Right kidney (tissue), 1 donor: ENCODE measurements at regions not wholly inside any gene's neighbourhood (a gene's known extent, or its start where the extent isn't known, plus 50 kb on each side); places are given as distances from the start of the nearest gene placed in this dataset.

ENCODE experiments used
- DNase-seq: peaks from one replicate; pipeline ENCODE4 v3.0.0-alpha.2; 2016

DNA sequence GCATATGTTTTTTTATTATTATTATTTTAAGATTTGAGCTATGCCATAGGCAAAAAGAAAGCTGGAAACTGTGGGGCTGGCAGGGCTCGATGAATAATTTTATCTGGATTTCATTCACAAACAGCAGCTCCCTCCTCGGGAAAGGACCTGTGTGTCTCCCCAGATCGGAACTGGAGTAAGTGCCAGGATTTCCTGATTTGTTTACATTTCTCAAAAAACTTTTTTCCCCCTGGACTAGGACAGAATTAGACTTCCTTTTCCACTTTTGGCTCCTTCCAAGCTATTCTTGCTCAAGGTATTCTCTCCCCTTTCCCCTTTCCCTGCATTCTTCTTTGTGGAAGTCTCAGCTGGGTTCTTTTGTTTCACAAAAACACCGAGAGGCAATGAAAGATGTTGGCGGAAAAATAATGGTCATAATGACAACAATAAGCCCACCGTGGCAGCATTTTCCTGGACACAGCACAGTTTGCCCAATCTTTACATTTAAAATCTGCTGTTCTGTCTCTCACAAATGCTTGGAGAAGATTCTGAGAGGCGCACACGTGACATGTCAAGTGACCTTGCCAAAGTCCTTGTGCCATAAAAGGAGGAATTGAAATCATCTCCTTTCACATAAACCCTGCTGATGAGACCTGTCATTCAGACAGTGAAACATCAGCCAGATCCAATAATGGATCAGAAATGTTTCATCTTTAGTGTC is 85.8 kb upstream of the PREP start:
- no peak for DNase-seq

DNA sequence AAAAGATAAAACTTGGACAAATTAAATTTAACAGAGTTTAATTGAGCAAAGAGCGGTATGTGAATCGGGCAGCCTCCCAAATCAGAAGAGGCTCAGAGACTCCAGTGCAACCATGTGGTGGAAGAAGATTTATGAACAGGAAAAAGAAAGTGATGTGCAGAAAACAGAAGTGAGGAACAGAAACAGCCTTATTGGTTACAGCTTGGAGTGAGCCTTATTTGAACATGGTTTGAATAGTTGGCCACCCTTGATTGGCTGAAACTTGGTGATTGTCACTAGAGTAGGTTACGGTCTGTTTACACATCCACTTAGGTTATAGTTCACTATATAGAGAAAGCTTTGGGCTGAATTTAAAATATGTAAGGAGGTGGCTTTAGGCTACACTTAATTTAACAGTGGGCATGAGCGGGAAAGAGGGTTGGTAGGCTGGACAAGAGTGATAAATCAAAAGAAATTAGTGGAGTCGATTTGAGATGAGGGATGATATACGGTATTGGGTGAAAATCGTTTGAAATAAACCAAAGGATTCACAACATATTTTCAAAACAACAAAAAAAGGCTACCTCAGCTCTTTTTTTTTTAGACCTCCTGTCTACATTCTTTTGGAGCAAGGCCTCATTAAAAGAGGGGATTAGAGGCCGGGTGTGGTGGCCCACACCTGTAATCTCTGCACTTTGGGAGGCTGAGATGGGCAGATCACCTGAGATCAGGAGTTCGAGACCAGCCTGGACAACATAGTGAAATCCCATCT is 84.3 kb upstream of the PREP start:
- DNase-seq, result no peak

DNA sequence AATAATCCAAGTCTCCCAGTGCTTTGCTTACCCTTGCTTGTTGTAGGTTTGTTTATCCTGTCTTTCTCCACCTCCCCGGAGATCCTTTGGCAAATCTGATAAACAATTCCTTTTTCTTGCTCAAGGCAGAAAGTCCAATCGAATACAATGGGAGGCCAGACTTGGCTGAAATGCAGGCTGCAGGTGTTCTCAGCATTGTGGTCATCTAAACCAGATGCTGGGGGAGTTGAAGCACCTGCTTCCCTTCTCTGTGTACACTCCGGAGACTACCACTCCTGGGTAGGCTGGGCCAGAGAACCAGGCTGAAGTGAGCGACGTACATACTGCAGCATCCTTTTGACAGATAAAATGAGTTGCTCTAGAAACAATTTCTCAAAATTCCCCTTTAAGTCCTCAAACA is 82.6 kb upstream of the PREP start:
- DNase-seq, result no peak

DNA sequence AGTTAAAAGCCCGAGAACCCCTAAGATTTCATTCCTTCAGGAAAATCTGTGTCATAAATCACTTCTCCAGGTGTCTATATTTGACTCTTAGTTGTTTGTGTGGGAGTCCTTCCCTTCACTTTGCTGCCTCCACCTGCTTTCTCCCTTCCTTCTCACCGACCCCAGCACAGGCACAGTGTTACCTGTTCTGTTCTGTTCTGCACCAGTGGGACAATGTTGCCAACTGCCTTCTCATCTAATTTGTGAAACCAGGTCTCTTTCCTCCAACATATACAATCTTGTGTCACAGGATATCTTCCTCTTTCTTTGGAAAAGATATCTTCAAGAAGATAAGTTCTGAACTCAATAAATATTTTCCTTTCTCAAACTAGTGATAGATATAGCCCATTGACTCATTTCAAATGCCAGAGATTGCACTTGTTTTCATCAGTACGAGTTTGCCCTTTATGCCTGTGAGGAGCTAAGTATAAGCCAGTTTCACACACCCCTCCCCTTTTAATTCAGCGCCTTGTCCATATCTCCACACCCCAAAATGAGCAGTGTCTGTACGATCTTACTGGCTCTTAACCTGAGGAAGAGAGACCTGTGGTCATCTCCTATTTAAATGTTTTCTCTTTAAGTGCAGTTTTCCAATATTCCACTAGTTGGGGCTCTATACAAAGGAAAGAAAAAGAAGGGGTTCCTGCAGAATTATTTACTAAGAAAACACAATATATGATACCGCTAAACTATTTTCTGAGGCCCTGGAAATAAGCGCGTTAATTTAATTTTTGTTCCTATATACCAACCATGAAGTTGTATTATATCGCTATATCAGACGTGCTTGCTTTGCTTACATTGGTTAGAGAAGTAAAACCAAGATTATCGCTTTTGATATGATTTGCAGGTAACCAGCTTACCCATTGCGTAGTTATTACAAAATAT is 81.6 kb upstream of the PREP start:
- peak; percentile 42 for DNase-seq

DNA sequence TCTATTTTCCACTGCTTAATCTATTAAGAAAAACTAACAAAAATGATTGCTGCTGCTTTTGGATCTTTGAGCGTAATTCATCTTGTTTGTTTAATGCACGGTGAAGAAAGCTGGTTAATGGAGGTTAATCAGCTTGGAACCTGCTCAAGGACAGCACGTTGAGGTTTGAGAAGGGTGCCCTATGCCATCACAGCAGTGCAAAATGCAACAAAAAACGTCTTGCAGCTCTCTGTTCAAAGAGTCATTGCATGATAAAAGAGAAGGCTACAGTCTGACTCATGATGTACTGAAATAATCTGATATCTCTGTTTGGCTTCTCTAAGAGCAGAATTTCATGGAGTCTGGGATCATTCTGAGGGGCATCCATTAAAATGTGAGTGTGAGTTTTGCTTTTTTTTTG is 80.6 kb upstream of the PREP start:
- DNase-seq, result no peak

DNA sequence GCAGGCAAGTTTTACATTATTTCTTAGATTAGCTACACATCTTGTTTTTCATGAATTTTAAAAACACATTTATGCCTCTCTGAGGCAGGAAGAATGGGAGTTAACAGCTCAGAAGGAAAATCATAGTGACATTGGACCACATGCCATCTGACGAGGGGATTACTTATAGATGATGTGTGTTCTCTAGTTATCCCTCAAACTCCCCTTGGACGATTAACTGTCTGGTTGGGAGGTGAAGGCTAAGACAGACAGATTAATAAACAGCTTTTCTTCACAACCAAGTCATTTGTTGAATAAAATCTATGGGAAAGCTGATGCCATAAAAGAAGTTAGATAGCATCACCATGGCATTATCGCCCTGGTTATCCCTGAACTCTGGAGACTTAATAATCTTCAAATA is 80.0 kb upstream of the PREP start:
- no peak for DNase-seq

DNA sequence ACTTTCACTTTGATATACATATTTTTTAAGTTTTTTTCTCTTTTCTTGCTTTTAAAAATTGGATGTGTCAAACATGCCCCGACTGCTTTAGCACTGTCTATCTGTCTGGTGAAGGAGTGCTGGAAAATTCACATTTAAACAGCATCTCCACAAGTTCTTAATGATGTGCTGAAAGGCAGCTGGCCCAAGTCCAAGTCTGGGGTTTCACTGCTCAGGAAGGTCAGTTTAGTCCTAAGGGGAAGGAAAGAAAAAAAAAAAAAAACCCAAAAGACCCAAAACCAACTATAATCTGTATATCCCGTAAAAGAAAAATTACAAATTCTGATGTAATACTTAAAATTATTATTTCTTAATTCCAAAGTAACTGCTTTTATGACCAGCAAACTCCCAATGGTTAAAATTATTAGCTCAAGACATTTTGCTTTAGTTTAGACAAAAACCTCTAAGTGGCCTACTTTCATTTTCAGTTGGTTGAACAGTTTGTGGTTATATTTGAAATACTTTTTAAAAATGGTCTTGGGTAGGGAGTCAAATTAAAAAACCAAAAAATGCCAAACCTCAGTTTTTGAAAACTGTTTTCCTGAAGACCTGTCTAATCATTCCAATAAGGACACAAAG is 79.5 kb upstream of the PREP start:
- DNase-seq, result no peak

DNA sequence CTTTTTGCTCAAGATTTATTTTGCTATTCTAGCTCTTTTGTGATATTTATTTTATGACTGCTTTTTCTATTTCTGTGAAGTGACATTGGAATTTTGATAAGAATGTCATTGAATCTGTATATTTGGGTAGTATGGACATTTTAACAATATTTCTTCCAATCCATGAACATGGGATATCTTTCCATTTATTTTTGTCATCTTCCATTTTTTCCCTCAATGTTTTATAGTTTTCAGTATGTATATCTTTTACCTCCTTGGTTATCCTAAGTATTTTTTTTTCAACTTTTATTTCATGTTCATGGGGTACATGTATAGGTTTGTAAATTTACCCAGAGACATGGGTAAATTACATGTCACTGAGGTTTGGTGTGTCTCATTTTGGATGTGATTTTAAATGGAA is 74.1 kb upstream of the PREP start:
- no peak for DNase-seq

DNA sequence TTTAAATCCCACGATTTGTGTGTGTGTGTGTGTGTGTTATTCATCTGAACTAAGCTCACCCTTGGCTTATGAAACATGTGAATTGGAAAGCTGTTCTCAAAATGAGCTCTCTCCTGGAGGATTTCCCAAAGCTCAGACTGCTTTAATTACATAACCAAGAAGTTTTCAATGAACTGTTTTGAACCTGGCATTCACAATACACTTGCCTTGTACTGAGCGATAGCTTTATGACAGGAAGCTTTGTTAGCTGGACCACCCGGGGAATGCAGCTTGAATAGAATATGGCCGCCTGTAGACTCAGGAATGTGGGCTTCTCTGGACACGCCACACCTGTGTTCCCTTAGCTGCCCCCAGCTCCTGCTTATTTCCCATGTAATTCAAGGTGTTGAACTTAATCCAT is 71.4 kb upstream of the PREP start:
- DNase-seq, result no peak

DNA sequence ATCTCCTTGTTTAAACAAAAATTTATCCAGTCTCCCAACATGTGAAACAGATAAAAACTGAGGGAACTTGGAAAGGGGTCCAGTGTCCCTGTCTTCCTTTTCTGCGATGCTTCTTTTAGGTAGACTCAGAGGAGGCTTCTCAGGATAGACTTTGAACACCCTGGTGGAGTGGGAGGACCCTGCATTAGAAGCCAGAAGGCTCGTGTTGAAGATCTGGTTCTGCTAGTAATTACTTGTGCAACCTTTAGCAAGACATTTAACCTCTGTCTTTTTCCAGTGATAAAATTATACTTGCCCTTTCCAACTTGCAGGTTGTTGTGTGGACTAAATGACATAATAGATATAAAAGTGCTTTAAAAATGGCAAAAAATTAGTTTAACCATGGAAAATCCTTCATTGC is 67.1 kb upstream of the PREP start:
- no peak for DNase-seq

DNA sequence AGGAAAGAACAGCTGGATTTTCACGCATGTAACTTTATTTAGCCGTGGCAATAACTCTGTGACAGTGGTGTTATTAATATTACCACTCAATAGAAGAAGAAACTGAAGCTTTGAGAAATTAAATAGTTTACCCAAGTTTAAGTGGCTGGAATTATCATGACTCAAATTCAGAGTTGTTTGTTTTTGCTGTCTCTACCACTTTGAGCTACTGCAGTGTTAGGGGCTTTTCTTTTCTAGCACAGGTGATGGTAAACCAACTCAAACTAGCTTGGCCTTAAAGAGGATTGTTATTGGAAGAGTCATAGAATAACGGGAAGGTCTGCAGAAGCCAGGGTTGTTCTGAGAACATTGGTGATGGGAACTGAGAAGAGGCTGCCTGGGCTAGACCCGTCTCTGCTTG is 66.0 kb upstream of the PREP start:
- DNase-seq, result no peak

DNA sequence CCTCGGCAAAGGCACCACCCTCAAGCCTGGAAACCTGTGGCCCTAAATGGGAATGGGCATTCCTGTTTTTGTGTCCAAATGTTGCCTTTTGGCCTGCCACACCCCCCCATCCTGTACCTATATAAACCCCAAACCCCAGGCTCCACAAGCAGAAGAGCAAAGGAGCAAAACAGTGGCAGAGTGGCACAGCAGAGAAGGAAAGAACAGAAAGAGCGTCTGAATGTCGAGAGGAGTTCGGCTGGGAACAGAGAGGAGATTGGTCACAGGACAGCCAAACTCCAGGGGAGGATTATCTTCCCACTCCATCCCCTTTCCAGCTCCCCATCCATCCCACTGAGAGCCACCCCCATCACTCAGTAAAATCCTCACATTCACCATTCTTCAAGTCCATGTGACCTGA is 58.0 kb upstream of the PREP start:
- DNase-seq, result no peak

DNA sequence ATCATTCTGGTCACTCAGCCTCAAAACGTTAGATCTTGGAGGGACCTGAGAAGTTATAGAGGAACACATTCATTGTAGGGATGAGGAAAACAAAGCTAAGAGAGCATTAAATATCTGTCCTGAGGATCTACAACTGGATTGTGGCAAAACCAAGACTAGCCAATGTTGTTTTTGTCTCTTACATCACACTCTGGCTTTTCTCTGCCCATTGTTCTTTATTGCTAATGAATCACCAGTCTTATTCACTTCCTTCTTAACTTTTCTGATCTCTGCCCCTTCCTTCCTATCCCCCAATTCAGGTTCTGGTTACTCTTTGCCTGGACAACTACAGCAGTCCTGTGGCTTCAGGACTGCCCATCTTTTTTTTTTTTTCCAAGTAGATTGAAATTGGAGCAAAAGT is 57.0 kb upstream of the PREP start:
- DNase-seq, result no peak

DNA sequence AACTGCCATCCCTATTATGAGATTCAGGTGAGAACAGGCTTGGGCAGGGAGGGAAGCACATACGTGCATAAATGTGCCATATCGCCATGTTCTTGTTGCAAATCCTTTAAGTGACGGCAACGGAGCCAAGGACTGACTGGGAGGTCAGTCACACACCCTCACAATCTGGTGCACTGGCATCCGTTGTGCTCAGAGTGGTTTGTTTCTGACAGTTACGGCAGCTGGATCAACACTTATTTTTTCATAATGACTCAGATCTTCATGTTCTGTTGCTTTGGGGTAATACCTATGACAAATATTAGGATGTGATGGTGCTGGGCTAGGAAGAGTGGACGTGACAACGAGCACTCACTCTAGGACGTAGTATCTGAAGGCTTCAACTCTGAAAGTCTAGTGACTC is 56.2 kb upstream of the PREP start:
- no peak for DNase-seq

DNA sequence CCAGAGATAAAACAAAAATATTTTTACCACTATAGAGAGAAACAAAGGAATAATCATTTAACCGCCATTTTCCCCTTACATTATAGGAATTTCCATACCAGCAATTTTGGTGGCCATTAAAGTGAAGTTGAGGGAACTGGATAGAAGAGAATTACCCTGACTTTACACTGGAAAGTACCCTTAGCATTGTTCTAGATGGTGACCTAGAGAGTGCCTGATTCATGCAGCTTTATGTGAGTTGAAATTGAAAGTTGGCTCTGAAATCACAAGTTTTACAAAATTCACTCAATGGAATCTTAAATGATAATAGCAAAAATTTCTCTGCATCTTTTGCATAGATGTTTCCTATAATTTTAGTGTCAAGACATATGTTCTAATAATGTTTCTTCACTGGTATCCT is 55.7 kb upstream of the PREP start:
- no peak for DNase-seq

DNA sequence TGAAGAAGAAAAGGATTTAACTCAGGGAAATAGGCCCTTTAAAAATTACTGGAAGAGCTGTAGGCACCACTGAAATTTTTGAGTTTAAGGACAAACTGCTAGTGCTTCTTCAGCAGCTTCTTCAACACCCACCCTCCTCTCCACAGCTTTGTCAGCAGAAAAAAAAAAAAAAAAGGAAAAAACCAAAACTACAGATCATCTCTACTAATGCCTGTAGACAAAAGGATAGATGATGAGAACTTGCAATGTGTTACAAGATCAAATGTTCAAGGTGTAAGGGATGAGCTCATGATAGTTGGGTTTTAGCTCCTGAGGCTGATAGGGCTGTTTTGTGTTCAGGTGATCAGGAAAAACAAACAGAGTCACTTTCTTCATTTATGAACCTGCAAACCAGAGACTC is 55.2 kb upstream of the PREP start:
- no peak for DNase-seq

DNA sequence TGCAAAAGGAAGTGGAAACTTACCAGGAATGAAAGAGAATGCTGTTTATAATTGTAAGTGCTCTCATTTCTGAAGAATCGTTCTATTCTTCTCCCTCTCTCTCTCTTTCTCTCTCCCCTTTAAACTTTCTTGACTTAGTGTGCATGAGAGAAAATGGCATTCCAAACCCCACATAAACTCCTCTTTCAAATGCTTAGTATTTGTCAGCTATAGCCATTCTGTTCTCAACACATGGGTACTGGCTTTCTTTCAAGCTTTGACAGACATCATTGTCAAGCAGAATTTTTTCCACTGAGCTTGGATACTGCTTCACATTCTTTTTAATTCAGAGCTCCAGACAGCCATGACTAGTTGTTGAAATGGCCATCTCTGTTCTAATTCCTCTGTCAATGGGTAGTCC is 51.1 kb upstream of the PREP start:
- DNase-seq, result no peak

DNA sequence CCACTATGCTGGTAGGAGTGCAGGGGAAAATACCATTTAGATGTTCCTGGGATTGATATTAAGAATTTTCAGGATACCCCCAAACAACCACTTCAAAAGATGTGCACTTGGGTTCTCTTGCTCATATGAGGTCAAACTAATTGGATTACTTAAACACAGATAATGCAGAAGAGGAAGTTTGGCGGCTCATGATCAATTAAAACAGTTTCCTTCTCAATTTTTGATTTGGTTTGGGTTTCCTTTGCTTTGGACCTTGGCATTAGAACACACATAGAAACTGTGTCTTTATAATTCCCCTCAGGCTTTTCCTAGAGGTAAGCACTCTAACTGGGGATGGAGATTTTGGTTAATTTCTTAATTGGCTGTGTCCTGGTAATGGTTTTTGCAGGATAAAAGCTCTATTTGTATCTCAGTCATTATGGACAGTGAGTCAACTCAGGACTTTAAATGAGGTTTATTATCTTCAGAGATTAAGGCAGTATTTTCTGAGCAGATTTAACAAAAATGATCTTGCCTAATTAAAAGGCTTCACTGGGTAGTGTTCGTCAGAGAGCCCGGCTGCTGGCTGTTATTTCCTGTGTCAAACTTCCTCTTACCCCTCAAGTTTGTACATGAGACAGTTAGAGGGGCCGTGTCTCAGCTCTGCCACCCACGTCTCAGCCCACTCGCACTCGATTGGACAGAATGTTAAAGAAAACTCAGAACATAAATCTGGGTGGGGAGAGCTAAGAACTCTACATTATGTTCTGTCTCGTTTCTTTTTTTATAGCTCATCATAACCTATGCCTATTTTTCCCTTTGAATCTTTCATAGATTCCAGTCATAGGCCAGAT is 50.3 kb upstream of the PREP start:
- DNase-seq, result no peak
